Tibial artery (tissue), 4 donors: ENCODE measurements at regions not wholly inside any gene's neighbourhood (a gene's known extent, or its start where the extent isn't known, plus 50 kb on each side); places are given as distances from the start of the nearest gene placed in this dataset.

ENCODE experiments used
- DNase-seq, 2 donors: peaks; one replicate each; pipeline ENCODE4 v3.0.0-alpha.2; 2019
- H3K27ac ChIP-seq, 2 donors: fragments of 200-600 bp; sonication (generic) in 1 of 2; 1 replicate in 1 of 2; 2 replicates in 1 of 2; pipeline ENCODE4 v1.5.1; 2018 to 2019; ENCODE audit warnings: mild to moderate bottlenecking in 1 of 2
- H3K27me3 ChIP-seq, 2 donors: fragments of 200-600 bp; sonication (generic) in 1 of 2; one replicate each; pipeline versions ENCODE4 v1.5.1 to v1.6.0; 2016 to 2019
- H3K36me3 ChIP-seq, 3 donors: fragments of 200-600 bp; sonication (generic) in 2 of 3; one replicate each; pipeline ENCODE4 v1.5.1; 2016 to 2019; ENCODE audit warnings: mild to moderate bottlenecking in 2 of 3
- H3K4me1 ChIP-seq, 4 donors: fragments of 200-600 bp; sonication (generic) in 2 of 4; 1 replicate in 3 of 4; 2 replicates in 1 of 4; pipeline ENCODE4 v1.5.1; 2016 to 2019
- H3K4me3 ChIP-seq, 2 donors: fragments of 200-600 bp; sonication (generic) in 1 of 2; 1 replicate in 1 of 2; 2 replicates in 1 of 2; pipeline ENCODE4 v1.5.1; 2018 to 2019; ENCODE audit warnings: mild to moderate bottlenecking in 2 of 2
- H3K9me3 ChIP-seq, 3 donors: fragments of 200-600 bp; sonication (generic) in 1 of 3; one replicate each; pipeline ENCODE4 v1.5.1; 2016 to 2019
- CTCF ChIP-seq, 2 experiments: fragments of 200-600 bp in 1 of 2; fragments of 450-650 bp in 1 of 2; IDR thresholded peaks; one replicate each; pipeline ENCODE4 v1.5.1; 2017 to 2019; ENCODE audit warnings: antibody characterized with exemption in 2 of 2, mild to moderate bottlenecking in 1 of 2, moderate library complexity in 1 of 2
- intact Hi-C: fragments of 100-400 bp; cut with DNase I; formaldehyde crosslinking; loops from one replicate; pipeline ENCODE4 v1.15.0; 2023; ENCODE audit warnings: low total_unique reads

- H3K4me3 ChIP-seq = no peak overlapping the region
- H3K4me1 ChIP-seq = no peaks in the 10 kb centered on the region
- intact Hi-C loops = no loop called here
- peaks cover 0 to 5% (median 0%) of the 10 kb centered on the region in 3 donors for H3K9me3 ChIP-seq
- TF ChIP-seq CTCF (IDR thresholded peaks at IDR 0.05) = no peak
- no peaks in the 10 kb centered on the region for H3K36me3 ChIP-seq
- H3K27me3 ChIP-seq = no peaks in the 10 kb centered on the region
- no peak overlapping the region for H3K27ac ChIP-seq
- DNase-seq = no peak
Measured at GRCh38 chr2:104598636-104599035, 255.3 kb upstream of the POU3F3 start.

GRCh38 chr2:104599787-104600510, 254.0 kb upstream of the POU3F3 start:
- intact Hi-C loops = no loop called here
- Histone ChIP-seq H3K27ac (no peak overlapping the region), H3K27me3 (no peaks in the 10 kb centered on the region), H3K4me1 (no peaks in the 10 kb centered on the region), H3K4me3 (no peak overlapping the region), H3K36me3 (no peaks in the 10 kb centered on the region), H3K9me3 (peaks cover 0 to 8% (median 5%) of the 10 kb centered on the region in 3 donors)
- no peak for TF ChIP-seq CTCF (IDR thresholded peaks at IDR 0.05)
- DNase-seq = no peak

- peaks cover 0 to 19% (median 7%) of the 10 kb centered on the region in 3 donors for H3K9me3 ChIP-seq
- no peak overlapping the region for H3K27ac ChIP-seq
- H3K27me3 ChIP-seq = no peaks in the 10 kb centered on the region
- DNase-seq = no peak
- no peaks in the 10 kb centered on the region for H3K36me3 ChIP-seq
- intact Hi-C loops = no loop called here
- H3K4me3 ChIP-seq = no peak overlapping the region
- no peak for TF ChIP-seq CTCF (IDR thresholded peaks at IDR 0.05)
- H3K4me1 ChIP-seq = no peaks in the 10 kb centered on the region
Measured at GRCh38 chr2:104606056-104606455, 247.9 kb upstream of the POU3F3 start.

GRCh38 chr2:104616856-104617255, 237.1 kb upstream of the POU3F3 start:
- DNase-seq = no peak
- Histone ChIP-seq H3K9me3 (no peaks in the 10 kb centered on the region), H3K4me3 (no peak overlapping the region), H3K4me1 (no peaks in the 10 kb centered on the region), H3K36me3 (no peaks in the 10 kb centered on the region), H3K27me3 (no peaks in the 10 kb centered on the region), H3K27ac (no peak overlapping the region)
- intact Hi-C loops = no loop called here
- no peak for TF ChIP-seq CTCF (IDR thresholded peaks at IDR 0.05)

GRCh38 chr2:104620801-104621200, 233.1 kb upstream of the POU3F3 start:
- Histone ChIP-seq H3K36me3 (no peaks in the 10 kb centered on the region), H3K9me3 (no peaks in the 10 kb centered on the region), H3K27me3 (no peaks in the 10 kb centered on the region), H3K4me3 (no peak overlapping the region), H3K4me1 (no peaks in the 10 kb centered on the region), H3K27ac (no peak overlapping the region)
- intact Hi-C loops = no loop called here
- TF ChIP-seq CTCF (IDR thresholded peaks at IDR 0.05) = no peak
- DNase-seq = no peak
